ENCODE measurements at regions not wholly inside any gene's neighbourhood (a gene's known extent, or its start where the extent isn't known, plus 50 kb on each side); places are given as distances from the start of the nearest gene placed in this dataset.

GRCh38 chr11:32290783-32291182 lies 144.6 kb downstream of the WT1 start:
- Histone ChIP-seq H3K36me3 (ENCODE audit: control insufficient read depth, insufficient read depth, low read length) (no peaks in the 10 kb centered on the region), H3K27me3 (ENCODE audit: control insufficient read depth, insufficient read depth, low read length) (no peaks in the 10 kb centered on the region), H3K4me3 (ENCODE audit: low read depth, low read length) (no peak overlapping the region)
- FAIRE-seq (no peak), DNase-seq (ENCODE audit: low read depth) (no peak)
- TF ChIP-seq, protein P1, sequence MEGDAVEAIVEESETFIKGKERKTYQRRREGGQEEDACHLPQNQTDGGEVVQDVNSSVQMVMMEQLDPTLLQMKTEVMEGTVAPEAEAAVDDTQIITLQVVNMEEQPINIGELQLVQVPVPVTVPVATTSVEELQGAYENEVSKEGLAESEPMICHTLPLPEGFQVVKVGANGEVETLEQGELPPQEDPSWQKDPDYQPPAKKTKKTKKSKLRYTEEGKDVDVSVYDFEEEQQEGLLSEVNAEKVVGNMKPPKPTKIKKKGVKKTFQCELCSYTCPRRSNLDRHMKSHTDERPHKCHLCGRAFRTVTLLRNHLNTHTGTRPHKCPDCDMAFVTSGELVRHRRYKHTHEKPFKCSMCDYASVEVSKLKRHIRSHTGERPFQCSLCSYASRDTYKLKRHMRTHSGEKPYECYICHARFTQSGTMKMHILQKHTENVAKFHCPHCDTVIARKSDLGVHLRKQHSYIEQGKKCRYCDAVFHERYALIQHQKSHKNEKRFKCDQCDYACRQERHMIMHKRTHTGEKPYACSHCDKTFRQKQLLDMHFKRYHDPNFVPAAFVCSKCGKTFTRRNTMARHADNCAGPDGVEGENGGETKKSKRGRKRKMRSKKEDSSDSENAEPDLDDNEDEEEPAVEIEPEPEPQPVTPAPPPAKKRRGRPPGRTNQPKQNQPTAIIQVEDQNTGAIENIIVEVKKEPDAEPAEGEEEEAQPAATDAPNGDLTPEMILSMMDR (IDR thresholded peaks at IDR 0.05; ENCODE audit: insufficient read depth, low read length, severe bottlenecking): no peak

- peak; percentile 46 for DNase-seq (ENCODE audit: low read depth)
These were observed 137.7 kb downstream of the WT1 start for GRCh38 chr11:32297611-32298011.

GRCh38 chr11:32302826-32303225 lies 132.5 kb downstream of the WT1 start:
- Histone ChIP-seq H3K4me3 (ENCODE audit: low read depth, low read length) (no peak overlapping the region), H3K27me3 (ENCODE audit: control insufficient read depth, insufficient read depth, low read length) (no peaks in the 10 kb centered on the region), H3K36me3 (ENCODE audit: control insufficient read depth, insufficient read depth, low read length) (no peaks in the 10 kb centered on the region)
- peak; percentile 61 for DNase-seq (ENCODE audit: low read depth)
- TF ChIP-seq, protein P1 (IDR thresholded peaks at IDR 0.05; ENCODE audit: insufficient read depth, low read length, severe bottlenecking): no peak
- FAIRE-seq: no peak

More at GRCh38 chr11:32297611-32298011, 137.7 kb downstream of the WT1 start:
- H3K36me3 ChIP-seq (ENCODE audit: control insufficient read depth, insufficient read depth, low read length): no peaks in the 10 kb centered on the region
- H3K4me3 ChIP-seq (ENCODE audit: low read depth, low read length): no peak overlapping the region
- no peak for FAIRE-seq
- TF ChIP-seq, protein P1 (IDR thresholded peaks at IDR 0.05; ENCODE audit: insufficient read depth, low read length, severe bottlenecking): no peak
- H3K27me3 ChIP-seq (ENCODE audit: control insufficient read depth, insufficient read depth, low read length): no peaks in the 10 kb centered on the region

DNA sequence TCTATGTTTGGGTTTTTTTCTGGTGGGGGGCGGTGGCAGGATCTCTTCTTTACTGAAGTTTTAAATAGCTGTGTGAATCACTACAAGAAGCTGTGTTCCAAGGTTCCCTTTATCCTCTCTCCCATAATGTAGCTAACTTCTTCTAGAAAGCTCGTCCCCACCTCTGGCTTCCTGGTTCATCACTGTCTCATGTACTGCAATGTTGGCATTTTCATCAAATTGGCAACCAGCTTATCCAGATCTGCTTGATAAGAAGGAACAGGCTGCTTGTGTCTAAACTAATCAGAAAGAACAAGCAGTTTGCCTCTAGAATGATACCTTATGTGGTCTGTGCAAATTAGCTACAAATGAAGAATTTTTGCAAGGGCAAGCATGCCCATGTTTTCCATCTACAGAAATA lies 130.8 kb downstream of the WT1 start:
- FAIRE-seq (no peak), DNase-seq (ENCODE audit: low read depth) (no peak)
- TF ChIP-seq, protein P1 (IDR thresholded peaks at IDR 0.05; ENCODE audit: insufficient read depth, low read length, severe bottlenecking): no peak

GRCh38 chr11:32305460-32305859 lies 129.9 kb downstream of the WT1 start:
- no peak for FAIRE-seq
- Histone ChIP-seq H3K27me3 (ENCODE audit: control insufficient read depth, insufficient read depth, low read length) (no peaks in the 10 kb centered on the region), H3K4me3 (ENCODE audit: low read depth, low read length) (no peak overlapping the region), H3K36me3 (ENCODE audit: control insufficient read depth, insufficient read depth, low read length) (no peaks in the 10 kb centered on the region)
- no peak for DNase-seq (ENCODE audit: low read depth)
- TF ChIP-seq, protein P1 (IDR thresholded peaks at IDR 0.05; ENCODE audit: insufficient read depth, low read length, severe bottlenecking): no peak

More for the DNA sequence above, 130.8 kb downstream of the WT1 start:
- Histone ChIP-seq H3K36me3 (ENCODE audit: control insufficient read depth, insufficient read depth, low read length) (no peaks in the 10 kb centered on the region), H3K27me3 (ENCODE audit: control insufficient read depth, insufficient read depth, low read length) (no peaks in the 10 kb centered on the region), H3K4me3 (ENCODE audit: low read depth, low read length) (no peak overlapping the region)

- FAIRE-seq: no peak
- Histone ChIP-seq H3K36me3 (ENCODE audit: control insufficient read depth, insufficient read depth, low read length) (no peaks in the 10 kb centered on the region), H3K27me3 (ENCODE audit: control insufficient read depth, insufficient read depth, low read length) (no peaks in the 10 kb centered on the region), H3K4me3 (ENCODE audit: low read depth, low read length) (no peak overlapping the region)
- DNase-seq (ENCODE audit: low read depth): no peak
- TF ChIP-seq, protein P1 (IDR thresholded peaks at IDR 0.05; ENCODE audit: insufficient read depth, low read length, severe bottlenecking): no peak
These were observed 127.9 kb downstream of the WT1 start for GRCh38 chr11:32307471-32307870.

All from bronchial epithelial cell (primary cell).